ENCODE measurements at regions not wholly inside any gene's neighbourhood (a gene's known extent, or its start where the extent isn't known, plus 50 kb on each side); places are given as distances from the start of the nearest gene placed in this dataset.

- H3K36me3 ChIP-seq (ENCODE audit: control insufficient read depth, insufficient read depth, low read length), result no peaks in the 10 kb centered on the region
- no peaks in the 10 kb centered on the region for H3K9me3 ChIP-seq (ENCODE audit: control insufficient read depth, low read length)
- H3K4me1 ChIP-seq (ENCODE audit: control insufficient read depth, insufficient read depth, low read length), result peaks cover 5% of the 10 kb centered on the region
- H3K27me3 ChIP-seq (ENCODE audit: control insufficient read depth, insufficient read depth, low read length, poor library complexity, severe bottlenecking), result no peaks in the 10 kb centered on the region
- H3K4me3 ChIP-seq (ENCODE audit: insufficient read depth, low read depth, low read length), result no peak overlapping the region
- H3K27ac ChIP-seq (ENCODE audit: insufficient read depth, low read depth, low read length, poor library complexity, severe bottlenecking), result no peak overlapping the region
- WGBS, 2 experiments, result 89 to 96% methylated on average over 2 of the region's 2 CpGs
These were observed 113.5 kb upstream of the ARHGAP5 start for GRCh38 chr14:31963587-31963986.

DNA sequence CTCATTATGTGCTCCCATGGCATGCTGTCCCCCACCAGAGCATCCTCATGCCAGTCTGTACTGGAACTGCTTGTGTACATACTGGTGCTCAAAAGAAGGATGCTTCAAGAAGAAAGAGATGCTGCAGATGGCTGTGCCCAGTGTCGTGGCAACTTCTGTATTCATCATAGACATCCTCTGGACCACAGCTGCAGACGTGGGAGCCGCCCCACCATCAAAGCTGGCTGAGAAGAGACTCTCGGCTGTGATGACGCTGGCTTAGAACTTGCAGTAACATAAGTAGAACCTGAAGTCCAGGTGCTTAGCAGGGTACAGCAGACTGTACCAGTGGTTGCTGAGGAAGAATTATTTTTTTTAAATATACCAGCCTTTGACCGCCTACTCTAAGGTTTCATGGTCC lies 112.6 kb upstream of the ARHGAP5 start:
- no peaks in the 10 kb centered on the region for H3K27me3 ChIP-seq (ENCODE audit: control insufficient read depth, insufficient read depth, low read length, poor library complexity, severe bottlenecking)
- H3K9me3 ChIP-seq (ENCODE audit: control insufficient read depth, low read length), result no peaks in the 10 kb centered on the region
- no peaks in the 10 kb centered on the region for H3K36me3 ChIP-seq (ENCODE audit: control insufficient read depth, insufficient read depth, low read length)
- H3K4me1 ChIP-seq (ENCODE audit: control insufficient read depth, insufficient read depth, low read length), result peaks cover 5% of the 10 kb centered on the region
- H3K27ac ChIP-seq (ENCODE audit: insufficient read depth, low read depth, low read length, poor library complexity, severe bottlenecking), result no peak overlapping the region
- H3K4me3 ChIP-seq (ENCODE audit: insufficient read depth, low read depth, low read length), result no peak overlapping the region
- 97 to 98% methylated on average over 6 of the region's 6 CpGs for WGBS, 2 experiments

- Histone ChIP-seq H3K27me3 (ENCODE audit: control insufficient read depth, insufficient read depth, low read length, poor library complexity, severe bottlenecking) (no peaks in the 10 kb centered on the region), H3K4me3 (ENCODE audit: insufficient read depth, low read depth, low read length) (no peak overlapping the region), H3K9me3 (ENCODE audit: control insufficient read depth, low read length) (no peaks in the 10 kb centered on the region), H3K4me1 (ENCODE audit: control insufficient read depth, insufficient read depth, low read length) (no peaks in the 10 kb centered on the region), H3K27ac (ENCODE audit: insufficient read depth, low read depth, low read length, poor library complexity, severe bottlenecking) (no peak overlapping the region), H3K36me3 (ENCODE audit: control insufficient read depth, insufficient read depth, low read length) (no peaks in the 10 kb centered on the region)
- 93 to 94% methylated on average over 11 of the region's 11 CpGs for WGBS, 2 experiments
These were observed 111.9 kb upstream of the ARHGAP5 start for GRCh38 chr14:31965071-31965734.

DNA sequence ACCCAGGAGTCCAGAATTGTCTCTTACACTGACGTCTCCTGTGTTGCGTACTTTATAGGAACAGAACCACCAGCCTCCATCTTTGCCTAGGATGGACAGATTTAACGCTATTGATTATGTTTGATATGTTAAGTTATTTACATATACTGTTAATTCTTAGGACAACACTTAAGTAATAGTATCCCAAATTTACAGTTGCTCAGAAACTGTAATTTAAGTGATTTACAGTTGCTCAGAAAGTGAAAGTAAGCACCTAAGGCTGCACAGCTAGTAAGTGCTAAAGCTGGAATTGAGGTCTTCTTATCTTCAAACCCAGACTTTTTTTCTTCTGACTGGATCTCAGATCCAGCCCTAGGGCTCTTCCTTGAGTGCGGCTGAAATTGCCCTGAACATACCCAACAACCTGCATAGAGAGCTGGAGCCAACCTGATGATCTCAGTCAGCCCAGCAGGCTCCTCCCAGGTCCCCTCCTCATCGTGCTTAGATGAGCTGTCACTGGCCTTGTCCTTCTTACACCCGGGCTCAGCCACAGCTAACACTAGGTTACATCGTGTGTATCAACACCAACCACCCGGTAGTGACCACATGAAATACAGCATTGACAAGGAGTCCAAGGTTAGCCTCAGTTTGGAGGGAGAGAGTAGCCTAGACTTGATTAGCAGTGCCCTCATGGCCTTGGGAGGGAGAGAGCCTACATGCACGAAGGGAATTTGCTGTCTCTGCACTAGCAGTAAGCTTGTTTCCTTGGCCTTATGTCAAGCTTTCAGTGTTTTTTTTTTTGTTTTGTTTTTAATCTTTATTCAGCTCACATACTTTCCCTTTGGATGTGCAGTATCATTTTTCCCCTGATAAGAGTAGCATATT lies 111.1 kb upstream of the ARHGAP5 start:
- Histone ChIP-seq H3K36me3 (ENCODE audit: control insufficient read depth, insufficient read depth, low read length) (no peaks in the 10 kb centered on the region), H3K9me3 (ENCODE audit: control insufficient read depth, low read length) (no peaks in the 10 kb centered on the region), H3K4me3 (ENCODE audit: insufficient read depth, low read depth, low read length) (no peak overlapping the region), H3K4me1 (ENCODE audit: control insufficient read depth, insufficient read depth, low read length) (no peaks in the 10 kb centered on the region), H3K27me3 (ENCODE audit: control insufficient read depth, insufficient read depth, low read length, poor library complexity, severe bottlenecking) (no peaks in the 10 kb centered on the region), H3K27ac (ENCODE audit: insufficient read depth, low read depth, low read length, poor library complexity, severe bottlenecking) (no peak overlapping the region)
- 87 to 88% methylated on average over 8 of the region's 9 CpGs for WGBS, 2 experiments

GRCh38 chr14:31966896-31967668 lies 110.0 kb upstream of the ARHGAP5 start:
- WGBS, 2 experiments, result 92 to 93% methylated on average over 6 of the region's 6 CpGs
- H3K27ac ChIP-seq (ENCODE audit: insufficient read depth, low read depth, low read length, poor library complexity, severe bottlenecking), result no peak overlapping the region
- H3K4me1 ChIP-seq (ENCODE audit: control insufficient read depth, insufficient read depth, low read length), result no peaks in the 10 kb centered on the region

DNA sequence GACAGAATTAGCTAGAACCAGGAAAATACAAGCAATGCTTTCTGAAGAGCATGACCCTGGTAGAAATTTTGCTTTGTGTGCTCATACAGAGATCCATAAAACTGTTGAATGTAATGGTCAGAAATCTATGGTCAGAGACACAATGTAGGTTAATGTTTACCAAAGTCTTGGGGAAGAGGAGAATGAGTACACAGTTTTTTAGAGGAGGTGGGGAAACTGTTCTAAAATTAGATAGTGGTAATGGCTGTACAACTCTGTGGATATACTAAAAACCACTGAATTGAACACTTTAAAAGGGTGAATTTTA lies 109.5 kb upstream of the ARHGAP5 start:
- no peak overlapping the region for H3K27ac ChIP-seq (ENCODE audit: insufficient read depth, low read depth, low read length, poor library complexity, severe bottlenecking)
- no peak overlapping the region for H3K4me3 ChIP-seq (ENCODE audit: insufficient read depth, low read depth, low read length)
- no peaks in the 10 kb centered on the region for H3K36me3 ChIP-seq (ENCODE audit: control insufficient read depth, insufficient read depth, low read length)
- no peaks in the 10 kb centered on the region for H3K4me1 ChIP-seq (ENCODE audit: control insufficient read depth, insufficient read depth, low read length)
- H3K27me3 ChIP-seq (ENCODE audit: control insufficient read depth, insufficient read depth, low read length, poor library complexity, severe bottlenecking), result no peaks in the 10 kb centered on the region
- no peaks in the 10 kb centered on the region for H3K9me3 ChIP-seq (ENCODE audit: control insufficient read depth, low read length)

More at GRCh38 chr14:31966896-31967668, 110.0 kb upstream of the ARHGAP5 start:
- H3K4me3 ChIP-seq (ENCODE audit: insufficient read depth, low read depth, low read length), result no peak overlapping the region
- no peaks in the 10 kb centered on the region for H3K36me3 ChIP-seq (ENCODE audit: control insufficient read depth, insufficient read depth, low read length)
- H3K9me3 ChIP-seq (ENCODE audit: control insufficient read depth, low read length), result no peaks in the 10 kb centered on the region
- H3K27me3 ChIP-seq (ENCODE audit: control insufficient read depth, insufficient read depth, low read length, poor library complexity, severe bottlenecking), result no peaks in the 10 kb centered on the region

DNA sequence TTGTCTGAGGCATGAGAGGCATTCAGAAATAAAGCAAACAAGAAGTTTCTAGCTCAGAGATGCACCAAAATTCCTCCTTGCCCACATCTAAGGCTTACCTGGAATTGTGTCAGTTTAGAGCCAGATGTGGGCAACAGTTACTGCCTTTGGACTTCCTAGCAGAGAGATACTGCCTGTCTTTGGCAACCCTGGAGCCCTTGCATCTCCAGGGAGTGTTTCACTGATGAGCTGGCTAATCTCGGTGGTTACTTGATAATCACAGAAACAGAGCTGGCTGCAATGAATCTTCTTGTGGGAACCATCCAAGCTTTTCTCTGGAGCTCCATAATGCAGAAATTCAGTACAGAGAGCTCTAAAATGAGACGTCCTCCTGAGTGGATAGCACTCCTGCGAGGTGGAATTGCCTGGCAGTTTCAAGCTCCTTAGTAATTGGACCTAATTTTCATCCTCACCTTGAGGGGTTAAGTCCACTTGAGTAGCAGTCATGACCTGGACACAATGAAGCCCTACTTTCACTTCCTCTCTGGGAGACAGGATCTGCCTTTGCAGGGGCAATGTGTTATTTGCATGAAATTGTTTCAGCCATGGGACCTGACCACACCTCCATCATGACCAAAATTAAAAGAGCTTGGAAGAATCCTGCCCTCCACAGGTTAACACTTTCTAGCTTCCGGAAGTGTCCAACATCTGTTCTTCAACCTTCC lies 108.8 kb upstream of the ARHGAP5 start:
- Histone ChIP-seq H3K36me3 (ENCODE audit: control insufficient read depth, insufficient read depth, low read length) (no peaks in the 10 kb centered on the region), H3K4me3 (ENCODE audit: insufficient read depth, low read depth, low read length) (no peak overlapping the region), H3K9me3 (ENCODE audit: control insufficient read depth, low read length) (no peaks in the 10 kb centered on the region), H3K27ac (ENCODE audit: insufficient read depth, low read depth, low read length, poor library complexity, severe bottlenecking) (no peak overlapping the region), H3K27me3 (ENCODE audit: control insufficient read depth, insufficient read depth, low read length, poor library complexity, severe bottlenecking) (no peaks in the 10 kb centered on the region), H3K4me1 (ENCODE audit: control insufficient read depth, insufficient read depth, low read length) (no peaks in the 10 kb centered on the region)
- 90 to 94% methylated on average over 4 of the region's 4 CpGs for WGBS, 2 experiments

GRCh38 chr14:31968956-31969698 lies 108.0 kb upstream of the ARHGAP5 start:
- no peaks in the 10 kb centered on the region for H3K4me1 ChIP-seq (ENCODE audit: control insufficient read depth, insufficient read depth, low read length)
- no peak overlapping the region for H3K27ac ChIP-seq (ENCODE audit: insufficient read depth, low read depth, low read length, poor library complexity, severe bottlenecking)

DNA sequence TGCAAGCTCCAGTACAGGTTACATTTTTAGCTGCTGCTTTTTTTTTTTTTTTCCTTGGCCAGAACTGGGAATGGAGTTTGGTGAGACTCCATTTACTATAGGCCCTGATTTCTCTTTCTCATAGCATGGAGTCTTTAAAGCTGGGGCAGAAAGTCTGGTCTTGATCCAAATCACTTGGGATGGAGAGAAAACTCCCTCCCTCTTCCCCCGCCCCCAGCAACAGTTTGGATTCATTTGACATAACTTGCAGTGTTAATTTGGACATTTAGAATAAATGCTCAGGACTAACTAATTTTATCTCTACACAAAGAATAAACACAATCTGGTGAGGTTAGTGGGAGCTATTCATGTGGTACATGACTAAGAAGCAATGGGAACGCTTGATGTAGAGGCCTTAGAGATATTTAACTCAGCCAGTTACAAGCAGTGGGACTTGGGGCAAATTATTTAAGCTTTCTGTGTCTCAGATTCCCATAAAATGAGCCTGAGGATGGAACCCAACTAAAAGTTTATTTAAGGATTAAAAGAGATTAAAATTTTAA lies 107.3 kb upstream of the ARHGAP5 start:
- Histone ChIP-seq H3K9me3 (ENCODE audit: control insufficient read depth, low read length) (no peaks in the 10 kb centered on the region), H3K36me3 (ENCODE audit: control insufficient read depth, insufficient read depth, low read length) (no peaks in the 10 kb centered on the region), H3K27ac (ENCODE audit: insufficient read depth, low read depth, low read length, poor library complexity, severe bottlenecking) (no peak overlapping the region), H3K4me1 (ENCODE audit: control insufficient read depth, insufficient read depth, low read length) (no peaks in the 10 kb centered on the region), H3K27me3 (ENCODE audit: control insufficient read depth, insufficient read depth, low read length, poor library complexity, severe bottlenecking) (no peaks in the 10 kb centered on the region), H3K4me3 (ENCODE audit: insufficient read depth, low read depth, low read length) (no peak overlapping the region)
- WGBS, 2 experiments, result 94 to 96% methylated on average over 1 of the region's 2 CpGs

More at GRCh38 chr14:31968956-31969698, 108.0 kb upstream of the ARHGAP5 start:
- no peaks in the 10 kb centered on the region for H3K9me3 ChIP-seq (ENCODE audit: control insufficient read depth, low read length)
- no peak overlapping the region for H3K4me3 ChIP-seq (ENCODE audit: insufficient read depth, low read depth, low read length)
- no peaks in the 10 kb centered on the region for H3K27me3 ChIP-seq (ENCODE audit: control insufficient read depth, insufficient read depth, low read length, poor library complexity, severe bottlenecking)
- WGBS, 2 experiments, result 87 to 92% methylated on average over 5 of the region's 5 CpGs
- H3K36me3 ChIP-seq (ENCODE audit: control insufficient read depth, insufficient read depth, low read length), result no peaks in the 10 kb centered on the region

Measured in ectodermal cell (in vitro differentiated cells).